Liver (tissue), 3 donors: ENCODE measurements at regions not wholly inside any gene's neighbourhood (a gene's known extent, or its start where the extent isn't known, plus 50 kb on each side); places are given as distances from the start of the nearest gene placed in this dataset.

Experiments used
- EGR1 ChIP-seq, 2 donors: IDR thresholded peaks; 2 replicates each; pipeline ENCODE4 v1.6.1; 2016 to 2018; ENCODE audit warnings: antibody characterized with exemption in 2 of 2, low read depth in 2 of 2
- FOXA2 ChIP-seq: IDR thresholded peaks from 2 replicates; pipeline ENCODE4 v1.6.1; 2016; ENCODE audit warnings: antibody characterized with exemption
- HNF4A ChIP-seq, 2 donors: conservative IDR thresholded peaks; 2 replicates each; pipeline ENCODE4 v1.6.1; 2016; ENCODE audit warnings: antibody characterized with exemption in 2 of 2, mild to moderate bottlenecking in 2 of 2
- JUND ChIP-seq, 2 donors: IDR thresholded peaks; 2 replicates each; pipeline ENCODE4 v1.6.1; 2016; ENCODE audit warnings: antibody characterized with exemption in 2 of 2
- NR2F2 ChIP-seq: IDR thresholded peaks from 2 replicates; pipeline ENCODE4 v1.6.1; 2016; ENCODE audit warnings: antibody characterized with exemption
- RXRA ChIP-seq, 2 donors: IDR thresholded peaks; 2 replicates each; pipeline ENCODE4 v1.6.1; 2017 to 2018; ENCODE audit warnings: antibody characterized with exemption in 2 of 2, mild to moderate bottlenecking in 1 of 2
- SP1 ChIP-seq: IDR thresholded peaks from 2 replicates; pipeline ENCODE4 v1.6.1; 2018; ENCODE audit warnings: antibody characterized with exemption, mild to moderate bottlenecking
- TAF1 ChIP-seq: conservative IDR thresholded peaks from 2 replicates; pipeline ENCODE4 v1.6.1; 2016; ENCODE audit warnings: antibody characterized with exemption, mild to moderate bottlenecking
- YY1 ChIP-seq: IDR thresholded peaks from 2 replicates; pipeline ENCODE4 v1.6.1; 2016; ENCODE audit warnings: antibody characterized with exemption, mild to moderate bottlenecking
- TF ChIP-seq, protein P1 (sequence below): fragments of 150-350 bp; IDR thresholded peaks from 2 replicates; pipeline ENCODE4 v1.5.1; 2017; ENCODE audit warnings: improper control_type of control experiment, low read depth, low read length; ENCODE audit not compliant: missing input control
- TF ChIP-seq, protein P2 (sequence below): IDR thresholded peaks from 2 replicates; pipeline ENCODE4 v1.6.1; 2016; ENCODE audit warnings: antibody characterized with exemption, mild to moderate bottlenecking
- TF ChIP-seq, protein P3 (sequence below): IDR thresholded peaks from 2 replicates; pipeline ENCODE4 v1.6.1; 2016; ENCODE audit warnings: antibody characterized with exemption
- TF ChIP-seq, protein P4 (sequence below): IDR thresholded peaks from 2 replicates; pipeline ENCODE4 v1.6.1; 2016; ENCODE audit warnings: antibody characterized with exemption
- TF ChIP-seq, protein P5 (sequence below): IDR thresholded peaks from 2 replicates; pipeline ENCODE4 v1.6.1; 2016; ENCODE audit warnings: antibody characterized with exemption
- donor health status: healthy.
- donor health status: healthy.

DNA sequence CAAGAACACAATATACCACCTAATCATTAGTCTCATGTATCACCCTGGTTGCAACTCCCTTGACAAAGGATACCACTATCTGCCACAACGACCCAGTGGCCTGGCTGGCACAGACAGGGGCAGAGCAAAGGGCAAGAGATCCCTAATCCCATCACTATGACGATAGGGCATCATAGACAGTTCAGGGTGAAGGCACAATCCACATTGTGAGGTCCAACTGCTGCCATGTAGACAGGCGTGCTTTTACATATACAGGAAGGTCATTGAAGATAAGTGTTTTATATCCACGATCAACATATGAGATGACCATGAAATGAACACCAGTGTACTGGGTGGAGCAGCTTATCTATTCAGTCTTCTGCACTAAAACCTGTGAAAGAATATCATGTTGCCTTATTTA is 94.6 kb downstream of the IGLL1 start:
- TF ChIP-seq, protein P1, sequence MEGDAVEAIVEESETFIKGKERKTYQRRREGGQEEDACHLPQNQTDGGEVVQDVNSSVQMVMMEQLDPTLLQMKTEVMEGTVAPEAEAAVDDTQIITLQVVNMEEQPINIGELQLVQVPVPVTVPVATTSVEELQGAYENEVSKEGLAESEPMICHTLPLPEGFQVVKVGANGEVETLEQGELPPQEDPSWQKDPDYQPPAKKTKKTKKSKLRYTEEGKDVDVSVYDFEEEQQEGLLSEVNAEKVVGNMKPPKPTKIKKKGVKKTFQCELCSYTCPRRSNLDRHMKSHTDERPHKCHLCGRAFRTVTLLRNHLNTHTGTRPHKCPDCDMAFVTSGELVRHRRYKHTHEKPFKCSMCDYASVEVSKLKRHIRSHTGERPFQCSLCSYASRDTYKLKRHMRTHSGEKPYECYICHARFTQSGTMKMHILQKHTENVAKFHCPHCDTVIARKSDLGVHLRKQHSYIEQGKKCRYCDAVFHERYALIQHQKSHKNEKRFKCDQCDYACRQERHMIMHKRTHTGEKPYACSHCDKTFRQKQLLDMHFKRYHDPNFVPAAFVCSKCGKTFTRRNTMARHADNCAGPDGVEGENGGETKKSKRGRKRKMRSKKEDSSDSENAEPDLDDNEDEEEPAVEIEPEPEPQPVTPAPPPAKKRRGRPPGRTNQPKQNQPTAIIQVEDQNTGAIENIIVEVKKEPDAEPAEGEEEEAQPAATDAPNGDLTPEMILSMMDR = no peak
- TF ChIP-seq SP1 (no peak), TAF1 (no peak), HNF4A (conservative IDR thresholded peaks at IDR 0.05) (no peak), JUND (IDR thresholded peaks at IDR 0.05) (no peak), EGR1 (IDR thresholded peaks at IDR 0.05; ENCODE audit: low read depth in 2 of 2) (no peak), YY1 (no peak), RXRA (IDR thresholded peaks at IDR 0.05) (no peak), FOXA2 (no peak), NR2F2 (no peak)
- TF ChIP-seq, protein P2, sequence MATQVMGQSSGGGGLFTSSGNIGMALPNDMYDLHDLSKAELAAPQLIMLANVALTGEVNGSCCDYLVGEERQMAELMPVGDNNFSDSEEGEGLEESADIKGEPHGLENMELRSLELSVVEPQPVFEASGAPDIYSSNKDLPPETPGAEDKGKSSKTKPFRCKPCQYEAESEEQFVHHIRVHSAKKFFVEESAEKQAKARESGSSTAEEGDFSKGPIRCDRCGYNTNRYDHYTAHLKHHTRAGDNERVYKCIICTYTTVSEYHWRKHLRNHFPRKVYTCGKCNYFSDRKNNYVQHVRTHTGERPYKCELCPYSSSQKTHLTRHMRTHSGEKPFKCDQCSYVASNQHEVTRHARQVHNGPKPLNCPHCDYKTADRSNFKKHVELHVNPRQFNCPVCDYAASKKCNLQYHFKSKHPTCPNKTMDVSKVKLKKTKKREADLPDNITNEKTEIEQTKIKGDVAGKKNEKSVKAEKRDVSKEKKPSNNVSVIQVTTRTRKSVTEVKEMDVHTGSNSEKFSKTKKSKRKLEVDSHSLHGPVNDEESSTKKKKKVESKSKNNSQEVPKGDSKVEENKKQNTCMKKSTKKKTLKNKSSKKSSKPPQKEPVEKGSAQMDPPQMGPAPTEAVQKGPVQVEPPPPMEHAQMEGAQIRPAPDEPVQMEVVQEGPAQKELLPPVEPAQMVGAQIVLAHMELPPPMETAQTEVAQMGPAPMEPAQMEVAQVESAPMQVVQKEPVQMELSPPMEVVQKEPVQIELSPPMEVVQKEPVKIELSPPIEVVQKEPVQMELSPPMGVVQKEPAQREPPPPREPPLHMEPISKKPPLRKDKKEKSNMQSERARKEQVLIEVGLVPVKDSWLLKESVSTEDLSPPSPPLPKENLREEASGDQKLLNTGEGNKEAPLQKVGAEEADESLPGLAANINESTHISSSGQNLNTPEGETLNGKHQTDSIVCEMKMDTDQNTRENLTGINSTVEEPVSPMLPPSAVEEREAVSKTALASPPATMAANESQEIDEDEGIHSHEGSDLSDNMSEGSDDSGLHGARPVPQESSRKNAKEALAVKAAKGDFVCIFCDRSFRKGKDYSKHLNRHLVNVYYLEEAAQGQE = no peak
- TF ChIP-seq, protein P3, sequence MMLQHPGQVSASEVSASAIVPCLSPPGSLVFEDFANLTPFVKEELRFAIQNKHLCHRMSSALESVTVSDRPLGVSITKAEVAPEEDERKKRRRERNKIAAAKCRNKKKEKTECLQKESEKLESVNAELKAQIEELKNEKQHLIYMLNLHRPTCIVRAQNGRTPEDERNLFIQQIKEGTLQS = no peak
- TF ChIP-seq, protein P4, sequence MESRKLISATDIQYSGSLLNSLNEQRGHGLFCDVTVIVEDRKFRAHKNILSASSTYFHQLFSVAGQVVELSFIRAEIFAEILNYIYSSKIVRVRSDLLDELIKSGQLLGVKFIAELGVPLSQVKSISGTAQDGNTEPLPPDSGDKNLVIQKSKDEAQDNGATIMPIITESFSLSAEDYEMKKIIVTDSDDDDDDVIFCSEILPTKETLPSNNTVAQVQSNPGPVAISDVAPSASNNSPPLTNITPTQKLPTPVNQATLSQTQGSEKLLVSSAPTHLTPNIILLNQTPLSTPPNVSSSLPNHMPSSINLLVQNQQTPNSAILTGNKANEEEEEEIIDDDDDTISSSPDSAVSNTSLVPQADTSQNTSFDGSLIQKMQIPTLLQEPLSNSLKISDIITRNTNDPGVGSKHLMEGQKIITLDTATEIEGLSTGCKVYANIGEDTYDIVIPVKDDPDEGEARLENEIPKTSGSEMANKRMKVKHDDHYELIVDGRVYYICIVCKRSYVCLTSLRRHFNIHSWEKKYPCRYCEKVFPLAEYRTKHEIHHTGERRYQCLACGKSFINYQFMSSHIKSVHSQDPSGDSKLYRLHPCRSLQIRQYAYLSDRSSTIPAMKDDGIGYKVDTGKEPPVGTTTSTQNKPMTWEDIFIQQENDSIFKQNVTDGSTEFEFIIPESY = no peak
- TF ChIP-seq, protein P5, sequence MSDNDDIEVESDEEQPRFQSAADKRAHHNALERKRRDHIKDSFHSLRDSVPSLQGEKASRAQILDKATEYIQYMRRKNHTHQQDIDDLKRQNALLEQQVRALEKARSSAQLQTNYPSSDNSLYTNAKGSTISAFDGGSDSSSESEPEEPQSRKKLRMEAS = no peak
